Left colon (tissue), 2 donors: ENCODE measurements at regions not wholly inside any gene's neighbourhood (a gene's known extent, or its start where the extent isn't known, plus 50 kb on each side); places are given as distances from the start of the nearest gene placed in this dataset.
"Not testable (repeated sequence)": the region's sequence is repeated elsewhere in the genome, so short reads cannot be mapped to it uniquely, and the experiment has no call there.

Source experiments
- ATAC-seq: fragments of 200-7000 bp; cut with Tn5 transposase; one replicate; pipeline ENCODE4 v1.9.1; 2020; ENCODE audit warnings: mild to moderate bottlenecking, moderate library complexity
- DNase-seq, 2 donors: peaks; one replicate each; pipeline ENCODE4 v3.0.0-alpha.2; 2020
- intact Hi-C, 2 donors: fragments of 100-400 bp; cut with DNase I in 1 of 2; cut with micrococcal nuclease in 1 of 2; formaldehyde crosslinking; loops; one replicate each; pipeline versions ENCODE4 v1.11.2 to v1.14.0; 2022; cut with DNase I, micrococcal nuclease
- donor health status: DM: no; HTN: no; CAD: no.
- donor health status: DM: yes; HTN: yes; CAD: no.

DNA sequence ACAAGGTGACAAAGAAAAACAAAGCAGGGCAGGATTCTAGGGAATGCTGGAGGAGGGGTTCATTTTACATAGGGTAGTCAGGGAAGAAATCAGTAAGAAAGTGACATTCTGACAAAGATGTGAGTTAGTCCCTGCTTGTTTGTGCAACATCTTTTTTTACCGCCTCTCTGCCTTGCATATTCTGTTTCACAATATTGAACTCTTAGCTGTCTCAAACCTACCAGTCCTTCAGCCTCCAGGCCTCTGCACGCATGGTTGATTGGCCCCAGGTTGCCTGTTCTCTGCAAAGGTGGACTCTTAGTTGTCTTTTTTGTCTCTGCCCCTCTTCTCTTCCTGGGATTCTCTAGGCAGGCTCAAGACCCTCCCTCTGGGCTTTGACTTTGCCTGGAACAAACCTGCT lies 152.2 kb upstream of the RUNX1 start:
- DNase-seq (no peak), ATAC-seq (no peak)
- intact Hi-C loops, result no loop called here

DNA sequence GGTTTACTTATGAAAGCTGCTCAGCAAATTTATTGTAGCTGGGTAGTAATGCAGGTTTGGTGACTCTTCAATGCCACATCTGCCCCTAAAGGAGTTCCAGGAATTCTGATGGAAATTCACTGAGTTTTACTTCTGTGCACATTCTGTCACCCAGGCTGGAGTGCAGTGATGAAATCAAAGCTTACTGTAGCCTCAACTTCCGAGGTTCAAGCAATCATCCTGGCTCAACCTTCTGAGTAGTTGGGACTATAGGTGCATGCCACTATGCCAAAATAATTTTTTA lies 150.6 kb upstream of the RUNX1 start:
- no peak for DNase-seq
- no peak for ATAC-seq
- intact Hi-C loops, result no loop called here

DNA sequence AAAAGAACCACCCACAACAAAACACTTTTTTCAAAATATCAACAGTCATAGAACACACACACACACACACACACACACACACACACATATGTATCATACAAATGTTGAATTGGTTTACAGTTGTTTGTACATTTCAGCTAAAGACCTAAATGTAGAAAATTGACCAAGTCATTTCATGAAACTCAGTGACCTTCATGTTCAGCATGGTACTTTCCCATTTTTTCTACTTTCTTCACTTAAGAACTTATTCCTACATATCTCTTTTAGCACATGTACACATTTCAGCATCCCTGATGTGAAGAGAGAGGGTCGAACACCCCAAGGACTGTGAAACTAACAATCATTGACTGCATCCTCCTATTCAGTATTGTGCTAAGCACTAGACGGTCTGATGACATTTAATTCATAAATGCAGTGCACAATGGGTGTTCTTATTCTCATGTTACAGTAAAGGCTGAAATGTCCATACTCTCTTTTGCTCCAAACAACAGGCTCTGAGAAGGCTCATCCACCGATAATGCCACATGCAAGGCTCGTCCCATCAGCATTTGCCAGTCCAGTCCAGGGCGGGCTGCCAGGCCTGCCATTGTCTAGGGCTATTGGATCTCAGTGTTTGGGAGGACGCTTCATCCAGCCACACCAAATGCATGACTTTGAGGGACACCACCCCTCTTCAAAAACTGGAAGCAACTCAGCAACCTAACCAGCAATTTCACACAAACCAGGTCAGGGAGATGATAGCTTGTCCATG lies 150.1 kb upstream of the RUNX1 start:
- intact Hi-C loops, result no loop called here
- DNase-seq, result no peak
- no peak for ATAC-seq

DNA sequence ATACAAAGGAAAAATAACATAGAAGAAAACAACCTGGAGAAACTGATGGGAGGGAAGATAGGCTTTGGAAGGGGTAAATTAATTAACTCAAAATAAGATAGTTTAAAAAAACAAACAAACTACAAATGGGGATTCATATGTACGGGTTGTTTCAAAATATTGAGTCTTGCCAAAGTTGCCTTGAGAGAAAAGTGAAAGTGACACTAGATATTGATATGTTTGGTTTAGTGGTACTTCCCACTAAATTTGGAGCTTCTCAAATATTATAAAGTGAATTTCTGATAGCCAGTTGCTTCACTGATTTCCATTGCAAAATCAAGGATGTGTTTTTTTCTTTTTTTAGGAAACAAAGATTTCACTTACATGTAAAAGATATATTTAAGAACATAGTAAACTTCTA lies 149.5 kb upstream of the RUNX1 start:
- no peak for DNase-seq
- intact Hi-C loops, result no loop called here
- ATAC-seq, result no peak

DNA sequence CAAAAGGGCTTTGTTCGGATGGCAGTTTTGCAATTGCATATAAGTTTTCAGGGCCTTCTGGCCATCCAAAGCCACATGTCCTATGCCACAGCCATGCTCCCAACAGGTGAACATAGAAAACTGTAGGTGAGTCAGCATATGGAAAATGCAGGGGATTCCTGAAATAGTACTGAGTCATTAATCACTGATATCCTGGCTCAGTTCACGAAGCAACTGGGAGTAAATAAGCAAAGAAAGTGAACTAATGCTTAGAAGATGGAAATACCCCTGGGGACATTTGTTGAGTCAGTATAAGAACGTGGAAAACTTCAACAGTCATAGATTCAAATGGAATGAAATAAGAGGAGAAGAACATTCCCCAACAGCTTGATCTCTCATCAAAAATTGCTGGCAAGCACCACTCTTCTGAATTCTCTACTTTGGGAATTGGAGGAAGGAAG lies 148.9 kb upstream of the RUNX1 start:
- DNase-seq, result no peak

DNA sequence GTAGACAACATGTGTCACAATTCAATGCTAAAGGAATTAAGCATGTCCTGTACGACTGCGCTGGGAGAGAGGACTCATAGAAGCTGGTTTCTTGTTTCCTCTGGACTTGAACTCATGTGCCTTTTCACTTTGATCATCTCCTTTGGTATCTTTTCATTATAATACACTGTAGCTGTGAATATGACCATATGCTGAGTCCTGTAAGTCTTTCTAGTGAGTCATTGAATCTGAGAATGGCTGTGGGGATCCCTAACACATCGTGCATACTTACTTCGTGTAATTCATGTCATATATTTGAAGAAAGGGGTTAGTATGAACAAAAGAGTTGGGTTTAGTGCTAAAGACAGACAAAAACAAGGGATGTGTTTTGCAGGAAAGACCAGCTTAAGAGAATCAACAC lies 148.1 kb upstream of the RUNX1 start:
- intact Hi-C loops, result no loop called here
- ATAC-seq, result no peak
- DNase-seq, result no peak

More for the DNA sequence above, 148.9 kb upstream of the RUNX1 start:
- no peak for ATAC-seq
- intact Hi-C loops, result no loop called here

DNA sequence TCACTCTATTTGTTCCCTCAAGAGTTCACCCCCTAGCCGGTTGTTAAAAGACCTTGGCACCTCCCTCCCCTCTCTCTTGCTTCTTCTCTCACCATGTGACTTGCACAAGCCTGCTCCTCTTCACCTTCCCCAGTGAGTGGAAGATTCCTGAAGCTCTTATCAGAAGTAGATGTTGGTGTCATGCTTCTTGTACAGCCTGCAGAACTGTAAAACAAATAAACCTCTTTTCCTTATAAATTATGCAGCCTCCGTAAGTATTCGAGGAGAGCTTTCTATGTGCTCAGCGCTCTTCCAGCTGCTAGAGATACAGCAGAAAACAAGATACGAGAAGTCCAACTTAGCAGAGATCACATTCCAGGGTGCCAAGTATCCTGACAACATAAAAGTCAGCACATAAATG lies 147.0 kb upstream of the RUNX1 start:
- no peak for ATAC-seq
- intact Hi-C loops, result no loop called here
- no peak for DNase-seq

DNA sequence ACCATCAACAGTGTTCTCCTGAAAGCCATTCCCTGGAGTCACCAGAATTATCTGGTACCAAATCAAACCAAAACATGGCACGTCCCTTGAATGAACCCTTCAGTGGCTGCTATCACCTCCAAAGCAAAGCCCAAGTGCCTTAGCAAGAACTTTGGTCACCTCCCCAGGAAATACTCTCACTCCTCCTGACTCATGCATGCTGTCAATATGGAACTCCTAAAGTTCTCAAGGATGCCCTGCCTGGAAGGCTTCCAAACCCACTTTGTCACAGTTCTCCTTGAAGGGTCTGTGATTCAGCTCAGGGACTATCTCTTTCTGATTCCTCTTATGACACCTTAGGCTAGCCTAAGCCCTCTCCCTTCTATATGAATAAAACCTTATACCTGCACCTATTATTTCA lies 146.1 kb upstream of the RUNX1 start:
- intact Hi-C loops, result no loop called here
- ATAC-seq, result no peak

DNA sequence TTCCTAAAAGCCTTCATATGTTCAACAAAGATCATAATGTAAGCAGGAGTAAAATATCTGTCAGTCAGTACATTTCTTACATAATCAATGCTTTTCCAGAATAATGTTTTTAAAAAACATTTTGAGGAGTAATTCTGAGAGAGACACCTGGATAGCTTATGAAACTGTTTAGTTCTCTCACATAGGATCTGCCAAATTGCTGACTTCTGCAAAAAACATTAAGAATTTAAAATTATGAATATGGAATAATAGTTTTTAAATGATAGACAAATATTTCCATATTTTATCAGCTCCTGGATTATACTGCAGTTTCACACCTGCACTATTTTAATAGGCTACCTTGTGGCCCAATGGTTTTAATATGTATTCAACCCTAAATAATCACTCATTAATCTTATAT lies 142.7 kb upstream of the RUNX1 start:
- ATAC-seq (no peak), DNase-seq (no peak)
- intact Hi-C loops, result no loop called here

More for the DNA sequence above, 146.1 kb upstream of the RUNX1 start:
- DNase-seq, result no peak

DNA sequence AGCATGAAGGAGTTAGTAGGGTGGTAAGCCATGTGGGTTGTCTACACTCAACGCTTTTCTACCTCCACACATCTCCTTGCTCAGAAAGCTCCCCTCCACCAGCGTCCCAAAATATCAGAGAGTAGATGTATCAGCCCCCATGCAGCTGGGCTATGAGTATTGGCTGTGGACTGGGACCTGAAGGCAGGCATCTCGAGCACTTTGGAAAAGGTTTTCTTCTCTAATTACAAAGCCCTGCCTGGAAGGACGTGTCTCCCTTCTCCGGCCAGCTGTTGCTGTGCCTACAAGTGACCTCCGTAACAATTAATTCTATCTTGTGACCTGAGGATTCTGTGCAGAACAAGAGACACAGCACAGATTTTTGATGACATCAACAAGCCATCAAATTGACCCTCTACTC lies 142.0 kb upstream of the RUNX1 start:
- intact Hi-C loops, result no loop called here
- DNase-seq, result no peak
- ATAC-seq, result no peak

DNA sequence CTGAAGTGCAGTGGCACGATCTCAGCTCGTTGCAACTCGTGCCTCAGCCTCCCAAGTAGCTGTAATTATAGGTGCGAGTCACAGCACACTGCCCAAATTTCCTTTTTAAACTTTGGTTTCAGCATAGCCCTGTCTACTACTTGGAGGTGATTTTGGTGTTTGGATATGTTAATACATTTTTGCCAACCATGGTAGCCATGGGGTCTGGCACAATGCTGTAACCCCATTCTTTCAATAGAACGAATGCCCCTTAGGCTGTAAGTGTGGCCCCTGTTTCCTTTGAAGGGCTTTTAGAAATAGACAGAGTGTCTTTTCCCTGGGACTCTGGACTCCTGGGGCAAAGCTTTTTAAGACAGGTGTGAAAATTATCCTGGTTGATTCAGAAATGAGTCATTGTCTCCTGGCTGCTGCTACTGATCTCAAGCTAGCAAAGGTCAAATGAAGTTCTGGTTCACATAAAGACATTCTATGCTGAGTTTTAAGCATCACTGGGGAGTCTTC lies 141.1 kb upstream of the RUNX1 start:
- ATAC-seq (no peak), DNase-seq (no peak)
- intact Hi-C loops, result no loop called here

DNA sequence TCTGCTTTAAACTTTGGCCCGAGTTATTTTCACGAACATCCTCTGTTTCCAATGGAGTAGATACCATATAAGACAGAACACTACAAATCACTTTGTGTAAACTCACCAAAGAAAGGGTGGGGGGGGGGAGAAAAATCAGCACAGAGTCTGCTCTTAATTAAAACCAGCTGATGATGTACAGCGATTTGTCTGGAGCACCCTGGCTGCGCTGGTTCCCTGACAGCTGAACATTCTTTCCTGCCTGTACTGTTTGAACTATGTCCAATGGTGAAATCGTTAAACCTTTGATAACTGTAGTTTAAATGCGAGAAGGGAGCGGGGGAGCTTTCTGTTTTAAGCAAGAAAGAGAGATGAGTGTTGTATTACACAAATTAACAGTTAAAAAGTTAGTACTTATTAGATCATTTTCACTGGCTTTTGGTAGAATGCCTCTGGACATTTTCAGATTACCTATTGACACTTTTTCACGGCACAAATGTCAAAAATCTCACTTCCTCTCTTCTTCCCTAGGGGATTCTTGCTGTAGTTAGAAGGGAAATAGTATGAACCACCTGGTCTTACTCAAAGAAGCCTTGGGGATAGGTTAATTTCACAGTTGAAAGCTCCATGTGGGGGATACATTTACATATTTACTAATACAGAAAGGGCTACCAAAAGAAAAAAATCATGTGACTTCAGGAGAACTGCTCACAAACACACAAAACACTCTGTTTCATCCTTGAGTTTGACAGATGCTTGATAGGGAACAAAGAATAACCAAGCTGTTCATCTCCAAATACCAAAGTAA lies 140.2 kb upstream of the RUNX1 start:
- DNase-seq (no peak), ATAC-seq (no peak)
- intact Hi-C loops, result no loop called here

DNA sequence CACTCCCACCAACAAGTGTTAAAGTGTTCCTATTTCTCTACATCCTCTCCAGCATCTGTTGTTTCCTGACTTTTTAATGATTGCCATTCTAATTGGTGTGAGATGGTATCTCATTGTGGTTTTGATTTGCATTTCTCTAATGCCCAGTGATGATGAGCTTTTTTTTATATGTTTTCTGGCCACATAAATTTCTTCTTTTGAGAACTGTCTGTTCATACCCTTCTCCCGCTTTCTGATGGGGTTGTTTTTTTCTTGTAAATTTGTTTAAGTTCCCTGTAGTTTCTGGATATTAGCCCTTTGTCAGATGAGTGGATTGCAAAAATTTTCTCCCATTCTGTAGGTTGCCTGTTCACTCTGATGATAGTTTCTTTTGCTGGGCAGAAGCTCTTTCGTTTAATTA lies 134.3 kb upstream of the RUNX1 start:
- DNase-seq, intact Hi-C loops, ATAC-seq: not testable (repeated sequence)

DNA sequence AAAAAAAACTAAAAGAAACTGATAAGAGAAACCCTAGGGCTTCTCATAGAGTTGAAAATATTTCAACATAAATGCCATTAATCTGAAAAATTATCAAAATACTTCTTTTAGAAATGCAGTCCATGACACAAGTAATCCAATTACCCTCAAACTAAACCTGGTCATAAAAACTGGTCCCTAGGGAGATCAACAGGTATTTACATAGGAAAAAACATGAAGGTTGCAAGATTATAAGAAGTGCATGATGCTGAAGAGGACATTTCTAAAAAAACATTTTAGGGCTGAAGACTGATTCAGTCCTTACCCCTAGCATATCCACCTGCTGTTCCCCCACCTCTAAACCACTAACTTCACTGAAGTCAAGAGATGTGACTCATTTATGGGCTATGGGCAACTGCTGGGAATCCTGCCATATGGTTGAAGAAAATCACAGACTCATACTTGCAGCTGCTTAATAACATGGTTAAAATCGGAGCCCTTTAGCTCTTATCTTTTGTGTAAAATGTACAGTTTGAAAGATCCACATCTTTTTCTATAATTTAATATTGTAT lies 131.0 kb upstream of the RUNX1 start:
- ATAC-seq (no peak), DNase-seq (no peak)
- intact Hi-C loops, result no loop called here

DNA sequence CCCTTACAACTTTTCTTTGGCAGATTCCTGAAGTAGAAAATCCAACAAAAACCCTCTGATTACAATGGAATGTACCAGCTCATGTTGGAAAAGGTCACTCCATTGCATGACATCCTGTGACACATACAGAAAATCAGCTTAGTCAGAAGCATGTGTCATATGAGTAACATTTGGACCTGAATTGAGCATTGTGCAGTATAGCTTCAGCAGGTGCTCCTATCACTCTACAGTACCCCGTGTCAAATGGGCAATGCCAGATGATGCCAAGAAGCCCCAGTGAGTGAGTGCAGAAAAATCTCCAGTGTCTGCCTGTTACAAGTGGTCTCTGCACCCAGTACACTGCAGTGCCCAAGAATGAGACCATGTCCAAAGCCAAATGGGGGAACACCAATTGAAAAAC lies 129.7 kb upstream of the RUNX1 start:
- intact Hi-C loops, result no loop called here
- no peak for DNase-seq
- ATAC-seq, result no peak

DNA sequence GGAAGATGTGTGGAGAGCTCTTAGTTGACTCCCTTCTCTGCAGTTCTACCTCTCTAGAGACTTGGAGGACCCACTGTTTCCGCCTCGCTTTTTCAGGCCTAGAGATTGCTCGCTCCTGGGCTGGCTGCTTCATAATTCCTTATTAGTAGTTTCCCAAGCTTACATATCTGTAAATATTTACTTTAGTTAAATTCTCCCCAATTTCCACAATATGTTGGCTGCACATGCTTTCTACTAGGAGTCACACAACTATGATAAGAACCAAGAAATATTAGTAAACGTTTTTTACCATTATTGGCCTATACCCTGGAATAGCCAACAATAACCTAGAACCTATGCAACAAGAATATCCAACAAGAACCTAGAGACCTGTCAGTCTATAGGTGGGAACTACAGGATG lies 129.0 kb upstream of the RUNX1 start:
- DNase-seq (no peak), ATAC-seq (no peak)
- intact Hi-C loops, result no loop called here

DNA sequence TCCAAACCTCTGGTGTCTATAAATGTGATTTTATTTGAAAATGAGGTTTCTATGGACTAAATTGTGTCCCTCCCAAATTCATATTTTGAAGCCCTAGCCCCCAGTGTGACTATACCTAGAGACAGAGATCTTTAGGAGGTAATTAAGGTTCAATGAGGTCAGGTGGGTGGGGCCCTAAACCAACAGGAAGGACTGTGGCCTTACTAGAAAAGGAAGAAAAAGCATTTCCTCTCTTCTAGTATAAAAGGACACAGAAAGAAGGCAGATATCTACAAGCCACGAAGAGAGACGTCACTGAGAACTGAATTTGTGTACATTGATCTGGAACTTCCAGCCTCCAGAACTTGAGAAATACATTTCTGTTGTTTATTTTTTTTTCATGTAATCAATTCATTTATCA lies 123.1 kb upstream of the RUNX1 start:
- DNase-seq, result no peak

DNA sequence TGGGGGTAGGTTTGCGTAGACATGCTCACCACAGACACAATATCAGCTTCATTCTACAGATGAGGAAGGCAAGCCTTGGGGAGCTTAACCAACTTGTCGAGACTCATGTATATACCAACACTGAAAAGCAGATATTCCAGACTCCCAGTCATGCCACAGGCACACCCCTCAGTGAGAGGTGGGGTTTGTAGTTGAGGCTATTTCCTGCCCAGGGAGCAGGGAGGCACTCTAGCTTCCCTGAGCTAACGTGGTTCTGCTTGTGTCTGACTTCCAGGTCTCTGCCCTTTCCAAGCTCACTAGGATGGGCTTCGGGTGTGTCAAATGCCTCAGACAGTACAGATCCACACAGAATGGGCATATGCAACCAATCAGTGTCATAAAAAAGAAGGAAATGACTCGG lies 122.3 kb upstream of the RUNX1 start:
- DNase-seq, result no peak
- ATAC-seq, result no peak
- intact Hi-C loops, result no loop called here

More for the DNA sequence above, 123.1 kb upstream of the RUNX1 start:
- intact Hi-C loops, result no loop called here
- ATAC-seq, result peak; percentile 42

DNA sequence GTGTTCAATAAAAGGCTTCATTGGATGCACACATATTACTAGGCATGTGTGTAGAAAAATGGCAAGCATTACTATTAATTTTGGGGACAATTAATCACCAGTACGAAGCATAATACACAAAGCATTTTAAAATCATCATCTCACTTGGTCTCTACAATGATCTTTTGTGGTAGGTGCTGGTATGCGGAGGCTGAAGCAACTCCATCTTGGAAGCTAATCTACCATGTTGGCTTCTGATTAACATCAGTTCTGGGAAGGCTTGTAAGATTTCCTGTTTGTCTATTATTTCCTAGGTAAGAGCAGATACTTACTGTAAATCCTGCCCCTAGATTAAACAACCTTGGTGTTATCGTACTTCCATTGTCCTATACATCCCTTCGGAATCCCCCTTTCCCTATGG lies 121.7 kb upstream of the RUNX1 start:
- ATAC-seq (no peak), DNase-seq (no peak)
- intact Hi-C loops, result no loop called here

DNA sequence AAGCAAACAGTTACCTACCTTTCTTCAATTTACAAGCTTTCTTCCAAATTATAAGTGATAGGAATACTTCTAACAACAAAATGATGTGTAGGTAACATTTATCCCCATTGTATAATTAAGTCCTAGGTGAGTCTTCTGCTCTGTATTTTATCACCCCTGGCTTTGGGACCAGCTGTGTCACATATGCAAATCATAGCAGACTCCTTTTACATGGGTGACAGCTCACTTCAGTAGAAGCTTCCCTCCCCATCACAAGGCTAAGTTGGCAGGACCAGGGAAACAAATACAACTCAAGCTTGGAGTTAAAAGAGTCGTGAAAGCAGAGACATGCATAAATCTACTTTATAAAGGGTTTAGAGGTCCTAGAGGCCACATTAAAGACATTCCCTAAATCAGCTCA lies 121.1 kb upstream of the RUNX1 start:
- ATAC-seq, result no peak
- DNase-seq, result no peak
- intact Hi-C loops, result no loop called here
